T-helper 9 cell (primary cell): ENCODE measurements at regions not wholly inside any gene's neighbourhood (a gene's known extent, or its start where the extent isn't known, plus 50 kb on each side); places are given as distances from the start of the nearest gene placed in this dataset.

Experiments used
- DNase-seq: peaks from one replicate; pipeline ENCODE4 v3.0.0-alpha.2; 2020

DNA sequence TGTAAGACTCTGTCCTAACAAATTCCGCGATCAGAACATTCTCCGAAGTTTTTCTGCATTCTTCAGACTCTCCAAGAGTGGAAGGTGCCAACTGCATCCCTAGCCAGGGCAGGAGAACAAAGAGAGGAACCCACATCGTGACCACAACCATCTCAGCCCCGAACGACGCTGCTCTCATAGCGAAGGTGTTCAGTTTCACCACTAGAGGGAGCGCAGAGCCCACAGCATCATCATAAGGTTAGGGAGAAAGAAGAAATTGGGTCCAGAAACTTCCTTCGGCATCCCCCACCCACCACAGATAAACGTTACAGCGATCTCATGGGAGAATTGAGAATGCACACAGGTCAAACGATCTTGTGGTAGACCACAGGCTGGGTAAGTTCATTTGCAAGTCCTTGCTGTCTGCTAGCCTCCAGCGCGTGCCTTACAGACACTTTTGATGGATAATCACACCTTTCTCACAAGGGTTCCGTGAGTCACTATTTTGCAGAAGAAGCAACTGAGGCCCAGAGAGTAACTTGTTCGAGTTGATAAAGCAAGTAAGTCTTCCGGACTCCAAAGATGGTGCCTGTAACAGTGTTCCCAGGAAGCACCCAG lies 53.7 kb upstream of the ARL4C start:
- DNase-seq, result peak; percentile 32

DNA sequence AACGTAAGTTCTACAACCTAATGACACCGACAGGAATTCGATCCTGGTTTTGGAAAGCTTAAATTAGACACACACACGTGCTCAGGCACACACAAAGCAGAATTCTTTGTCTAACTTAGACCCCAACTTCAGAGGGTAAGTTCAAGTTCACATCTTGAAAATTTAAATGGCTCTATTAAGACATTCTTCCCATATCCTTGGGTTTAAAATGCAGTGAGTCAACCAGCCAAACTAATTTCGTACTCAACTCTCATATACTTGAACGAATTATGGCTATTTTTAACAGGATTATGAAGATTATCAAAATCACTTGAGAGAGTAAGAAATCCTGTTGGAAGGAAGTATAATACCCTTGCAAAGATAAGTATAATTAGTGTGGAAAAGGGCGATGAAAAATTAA lies 53.2 kb upstream of the ARL4C start:
- no peak for DNase-seq

DNA sequence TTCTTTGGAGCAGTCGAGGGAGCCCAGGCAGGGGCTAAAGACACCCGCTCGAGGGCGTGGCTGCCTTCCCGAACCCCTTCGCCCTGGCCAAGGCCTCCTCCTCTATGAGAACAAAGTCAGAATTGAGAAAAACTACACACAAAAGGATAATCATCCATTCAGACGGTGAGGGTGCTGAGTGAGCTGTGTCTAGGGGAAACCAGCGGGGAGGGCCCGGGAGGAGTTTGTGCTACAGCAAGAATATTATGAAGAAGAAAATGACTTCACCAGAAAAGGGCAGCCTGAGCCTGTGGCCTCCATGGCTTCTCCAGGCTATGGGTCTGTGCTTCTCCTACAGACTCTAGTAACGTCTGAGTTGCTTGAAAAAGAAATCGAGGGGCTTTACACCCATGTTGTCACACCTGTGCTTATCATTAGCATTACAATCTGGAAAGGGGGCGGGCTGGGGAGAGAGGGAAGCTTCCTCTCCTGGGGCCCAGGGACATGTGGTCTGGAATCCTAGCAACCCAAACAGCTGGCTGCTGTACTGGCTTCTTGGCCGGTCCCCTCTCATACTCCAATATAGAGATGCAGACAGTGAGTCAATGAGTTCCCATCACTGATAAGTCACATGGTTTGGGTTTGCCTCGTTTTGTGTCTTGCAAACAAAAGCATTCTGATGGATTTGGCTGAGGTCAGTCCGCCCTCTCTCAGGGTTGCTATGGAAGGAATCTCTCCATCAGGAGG lies 52.0 kb upstream of the ARL4C start:
- no peak for DNase-seq

GRCh38 chr2:234546770-234547169 lies 49.9 kb upstream of the ARL4C start:
- DNase-seq, result no peak
